Thoracic aorta (tissue), 2 donors: ENCODE measurements at regions not wholly inside any gene's neighbourhood (a gene's known extent, or its start where the extent isn't known, plus 50 kb on each side); places are given as distances from the start of the nearest gene placed in this dataset.

Source experiments
- ATAC-seq: fragments of 150-250 bp; one replicate; pipeline ENCODE4 v1.8.0; 2017; ENCODE audit warnings: low read depth; ENCODE audit not compliant: insufficient number of reproducible peaks, low FRiP score
- DNase-seq: peaks from one replicate; pipeline ENCODE4 v3.0.0-alpha.2; 2020; ENCODE audit warnings: low spot score
- H3K27ac ChIP-seq, 2 donors: fragments of 200-600 bp; sonication (generic); 1 replicate in 1 of 2; 2 replicates in 1 of 2; pipeline ENCODE4 v1.5.1; 2016; ENCODE audit warnings: mild to moderate bottlenecking in 2 of 2, moderate library complexity in 2 of 2
- H3K27me3 ChIP-seq: fragments of 200-600 bp; sonication (generic); replicated peaks from 2 replicates; pipeline ENCODE4 v1.6.0; 2016; ENCODE audit warnings: mild to moderate bottlenecking; ENCODE audit not compliant: insufficient read depth
- H3K36me3 ChIP-seq: fragments of 200-600 bp; sonication (generic); one replicate; pipeline ENCODE4 v1.5.1; 2016
- H3K4me1 ChIP-seq, 2 donors: fragments of 200-600 bp; sonication (generic); 1 replicate in 1 of 2; 2 replicates in 1 of 2; pipeline versions ENCODE4 v1.5.1 to v1.6.0; 2016; ENCODE audit warnings: low read depth in 2 of 2, mild to moderate bottlenecking in 1 of 2; ENCODE audit not compliant: control insufficient read depth in 1 of 2
- H3K4me3 ChIP-seq: fragments of 200-600 bp; sonication (generic); 2 replicates; pipeline ENCODE4 v1.5.1; 2016; ENCODE audit warnings: mild to moderate bottlenecking
- H3K9me3 ChIP-seq: fragments of 200-600 bp; sonication (generic); 2 replicates; pipeline ENCODE4 v1.5.1; 2016
- CTCF ChIP-seq: fragments of 200-600 bp; sonication (generic); IDR thresholded peaks from one replicate; pipeline ENCODE4 v1.5.1; 2019; ENCODE audit warnings: antibody characterized with exemption

GRCh38 chr11:69982690-69983570, 95.2 kb upstream of the ANO1 start:
- peaks cover 50 to 92% of the 10 kb centered on the region in 2 donors for H3K4me1 ChIP-seq
- DNase-seq: no peak
- peak overlapping the region; percentile 38 for H3K4me3 ChIP-seq
- no peaks in the 10 kb centered on the region for H3K9me3 ChIP-seq
- peak overlapping the region; percentile 92 to 96 for H3K27ac ChIP-seq
- no peak for TF ChIP-seq CTCF
- no peak for ATAC-seq
- H3K27me3 ChIP-seq: no peaks in the 10 kb centered on the region
- H3K36me3 ChIP-seq: no peaks in the 10 kb centered on the region

- TF ChIP-seq CTCF: no peak
- ATAC-seq (no peak), DNase-seq (no peak)
- Histone ChIP-seq H3K4me3 (peak overlapping the region; percentile 38), H3K27me3 (no peaks in the 10 kb centered on the region), H3K27ac (peak overlapping the region; percentile 92 to 96), H3K36me3 (no peaks in the 10 kb centered on the region), H3K9me3 (no peaks in the 10 kb centered on the region), H3K4me1 (peaks cover 44 to 92% of the 10 kb centered on the region in 2 donors)
These were observed 94.6 kb upstream of the ANO1 start for GRCh38 chr11:69983571-69983877.

- DNase-seq: no peak
- H3K4me3 ChIP-seq: peak overlapping the region; percentile 38
- TF ChIP-seq CTCF: no peak
- H3K9me3 ChIP-seq: no peaks in the 10 kb centered on the region
- H3K36me3 ChIP-seq: no peaks in the 10 kb centered on the region
- ATAC-seq: no peak
- H3K27ac ChIP-seq: peak overlapping the region; percentile 92 to 96
- peaks cover 40 to 92% of the 10 kb centered on the region in 2 donors for H3K4me1 ChIP-seq
- H3K27me3 ChIP-seq: no peaks in the 10 kb centered on the region
These were observed 94.1 kb upstream of the ANO1 start for GRCh38 chr11:69983897-69984438.

GRCh38 chr11:69984457-69985261, 93.5 kb upstream of the ANO1 start:
- Histone ChIP-seq H3K9me3 (no peaks in the 10 kb centered on the region), H3K36me3 (no peaks in the 10 kb centered on the region), H3K4me3 (peak overlapping the region; percentile 75), H3K27me3 (no peaks in the 10 kb centered on the region), H3K27ac (peak overlapping the region; percentile 92 to 96), H3K4me1 (peaks cover 38 to 92% of the 10 kb centered on the region in 2 donors)
- DNase-seq (no peak), ATAC-seq (no peak)
- no peak for TF ChIP-seq CTCF

- Histone ChIP-seq H3K4me3 (peak overlapping the region; percentile 75), H3K36me3 (no peaks in the 10 kb centered on the region), H3K4me1 (peaks cover 32 to 86% of the 10 kb centered on the region in 2 donors), H3K27ac (peak overlapping the region; percentile 92 to 96), H3K9me3 (no peaks in the 10 kb centered on the region), H3K27me3 (no peaks in the 10 kb centered on the region)
- no peak for TF ChIP-seq CTCF
- no peak for DNase-seq
- ATAC-seq: no peak
These were observed 92.8 kb upstream of the ANO1 start for GRCh38 chr11:69985331-69985640.
